GM13977 (cell line): ENCODE measurements at regions not wholly inside any gene's neighbourhood (a gene's known extent, or its start where the extent isn't known, plus 50 kb on each side); places are given as distances from the start of the nearest gene placed in this dataset.

Experiments used
- DNase-seq: peaks from one replicate; pipeline ENCODE4 v3.0.0; 2012; ENCODE audit warnings: low spot score
- CTCF ChIP-seq: IDR thresholded peaks from 2 replicates; pipeline ENCODE4 v1.5.1; 2012; ENCODE audit warnings: mild to moderate bottlenecking, control low read depth; ENCODE audit not compliant: insufficient read depth; ENCODE audit errors: extremely low read depth, missing control alignments
- in situ Hi-C: fragments of 300-500 bp; cut with MboI; formaldehyde crosslinking; loops from one replicate; pipeline ENCODE4 v1.12.0; 2022; ENCODE audit warnings: low sequenced_read_pairs, low pct_unique_long_range_greater_than_20kb, mixed read lengths, inconsistent platforms; ENCODE audit not compliant: unreplicated experiment

DNA sequence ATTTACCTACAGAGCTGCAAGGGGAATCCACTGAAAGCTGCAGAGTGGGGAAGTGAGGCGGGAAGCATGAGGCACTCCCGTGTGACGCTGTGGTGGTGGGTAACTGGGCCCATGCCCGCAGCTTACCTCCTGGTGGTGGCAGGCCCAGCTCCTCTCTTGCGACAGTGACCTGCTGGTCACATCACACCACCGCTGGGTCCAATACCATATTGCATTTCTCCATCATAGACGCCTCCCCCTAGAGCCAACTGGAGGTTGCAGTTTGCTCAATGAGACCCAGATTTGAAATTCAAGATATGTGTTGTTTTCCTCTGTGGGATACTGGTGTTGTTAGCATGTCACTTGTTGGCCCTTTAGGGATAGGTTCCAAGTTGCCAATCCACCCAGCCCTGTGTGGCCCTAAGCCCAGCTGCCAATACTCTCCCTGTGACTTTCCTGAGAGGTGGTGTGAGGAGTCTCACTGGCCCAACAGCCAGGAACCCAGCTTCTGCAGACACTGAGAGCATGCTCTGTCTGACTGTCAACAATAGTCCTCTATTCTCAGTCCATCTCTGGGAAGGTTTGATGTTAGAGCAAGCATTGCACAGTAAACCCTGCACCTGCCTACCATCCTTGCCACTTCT lies 428.3 kb downstream of the GADD45G start:
- no peak for DNase-seq
- TF ChIP-seq CTCF = no peak
- in situ Hi-C loops = no loop called here

DNA sequence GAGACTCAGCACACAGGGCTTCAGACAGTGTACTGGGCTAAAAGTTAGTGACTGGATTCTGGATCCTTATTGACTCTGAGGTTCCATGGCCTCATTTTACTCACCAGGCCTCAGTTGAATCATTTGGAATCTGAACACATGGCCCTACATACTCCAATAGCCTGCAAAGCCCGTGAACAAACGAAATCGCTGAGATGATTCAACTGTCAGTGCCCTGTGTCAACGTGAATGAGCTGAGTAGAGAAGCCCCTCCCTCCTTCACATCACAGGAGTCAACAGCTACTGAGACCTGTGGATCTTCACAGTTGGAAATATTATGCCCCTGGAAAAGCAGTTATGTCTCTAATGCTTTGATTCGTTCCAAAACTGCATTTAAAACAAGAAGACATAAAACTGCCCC lies 429.3 kb downstream of the GADD45G start:
- in situ Hi-C loops = no loop called here
- no peak for TF ChIP-seq CTCF
- DNase-seq = no peak

- no peak for DNase-seq
- TF ChIP-seq CTCF = no peak
- in situ Hi-C loops = no loop called here
Measured at GRCh38 chr9:90035471-90035870, 430.7 kb downstream of the GADD45G start.

DNA sequence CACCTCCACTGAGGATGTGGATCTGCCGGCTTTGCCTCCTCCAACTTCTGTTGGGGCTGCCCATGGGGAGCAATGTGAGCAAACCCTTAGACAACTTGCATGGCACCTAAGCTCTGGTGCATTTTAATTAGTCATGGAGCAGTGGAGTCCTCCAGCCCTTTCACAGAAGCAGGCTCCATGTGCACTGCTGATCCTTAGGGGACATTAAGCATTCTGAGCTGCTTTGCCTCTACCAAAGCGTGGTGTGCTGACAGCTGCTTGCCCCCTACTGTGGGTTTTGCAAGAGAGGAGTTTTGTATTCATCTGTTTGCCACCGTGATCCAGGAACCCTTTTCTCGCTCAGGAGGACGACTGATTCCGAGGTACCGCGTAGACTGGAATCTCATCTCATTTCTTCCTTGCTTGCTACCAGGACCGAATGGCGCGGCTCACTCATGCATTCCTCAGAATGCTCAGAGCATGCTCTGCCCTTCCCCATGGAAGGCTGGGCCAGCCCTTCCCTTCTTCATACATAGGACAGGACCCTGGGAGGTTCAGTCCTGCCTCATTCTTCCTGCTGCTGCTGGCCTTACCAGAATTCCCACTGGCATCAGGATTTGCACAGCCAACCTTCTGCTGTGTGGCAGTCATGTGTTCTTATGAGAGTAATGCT lies 432.5 kb downstream of the GADD45G start:
- no peak for DNase-seq
- no peak for TF ChIP-seq CTCF
- in situ Hi-C loops = no loop called here

DNA sequence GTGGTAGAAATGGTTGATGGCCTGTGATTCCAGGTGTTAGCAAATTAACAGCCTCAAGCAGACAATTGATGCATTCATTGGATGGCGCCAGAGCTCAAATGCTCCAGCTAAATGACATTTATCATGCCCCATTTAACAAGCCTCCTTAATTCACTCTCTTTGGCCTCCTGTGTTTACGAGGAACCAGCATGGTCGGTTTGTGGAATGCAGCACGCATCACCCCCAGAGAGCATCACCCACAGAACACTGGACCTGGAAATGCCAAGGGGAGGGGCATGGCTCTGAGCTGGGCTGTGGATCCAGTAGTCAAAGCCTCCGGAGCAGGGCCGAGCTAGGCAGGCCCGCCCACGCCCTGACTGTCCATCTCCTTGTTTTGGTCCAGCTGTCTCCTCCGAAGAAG lies 434.0 kb downstream of the GADD45G start:
- DNase-seq = no peak
- no peak for TF ChIP-seq CTCF
- in situ Hi-C loops = no loop called here

GRCh38 chr9:90044263-90044662 lies 439.5 kb downstream of the GADD45G start:
- no peak for DNase-seq
- in situ Hi-C loops = no loop called here
- no peak for TF ChIP-seq CTCF
